CD14-positive monocyte (primary cell): ENCODE measurements at regions not wholly inside any gene's neighbourhood (a gene's known extent, or its start where the extent isn't known, plus 50 kb on each side); places are given as distances from the start of the nearest gene placed in this dataset.

Source experiments
- DNase-seq, 3 donors: peaks; one replicate each; pipeline ENCODE4 v3.0.0-alpha.2; 2011 to 2022
- H2AFZ ChIP-seq: 2 replicates; pipeline ENCODE4 v1.6.0; 2012; ENCODE audit warnings: mild to moderate bottlenecking, low read depth, low read length, inconsistent platforms; ENCODE audit not compliant: insufficient read depth, poor library complexity, severe bottlenecking
- H3K27ac ChIP-seq, 2 donors: 1 replicate in 1 of 2; 2 replicates in 1 of 2; pipeline ENCODE4 v1.5.1; 2012 to 2013; ENCODE audit warnings: low read length in 2 of 2, control low read depth in 1 of 2, inconsistent platforms in 1 of 2, low read depth in 1 of 2, mild to moderate bottlenecking in 1 of 2
- H3K27me3 ChIP-seq, 2 donors: one replicate each; pipeline versions ENCODE4 v1.6.0 to v1.6.1; 2011 to 2013; ENCODE audit warnings: low read length in 2 of 2; ENCODE audit not compliant: control insufficient read depth in 2 of 2, insufficient read depth in 2 of 2
- H3K36me3 ChIP-seq, 2 donors: replicated peaks in 1 of 2; 1 replicate in 1 of 2; 2 replicates in 1 of 2; pipeline versions ENCODE4 v1.5.1 to v1.6.1; 2012 to 2013; ENCODE audit warnings: low read length in 2 of 2, control low read depth in 1 of 2, inconsistent platforms in 1 of 2, mild to moderate bottlenecking in 1 of 2; ENCODE audit not compliant: insufficient read depth in 2 of 2, control insufficient read depth in 1 of 2
- H3K4me1 ChIP-seq, 2 donors: 1 replicate in 1 of 2; 2 replicates in 1 of 2; pipeline versions ENCODE4 v1.5.1 to v1.6.1; 2012 to 2013; ENCODE audit warnings: low read length in 2 of 2, control low read depth in 1 of 2, inconsistent platforms in 1 of 2, mild to moderate bottlenecking in 1 of 2, moderate library complexity in 1 of 2; ENCODE audit not compliant: insufficient read depth in 2 of 2, control insufficient read depth in 1 of 2
- H3K4me2 ChIP-seq: replicated peaks from 2 replicates; pipeline ENCODE3; 2012; ENCODE audit warnings: low read length, moderate library complexity, mild to moderate bottlenecking; ENCODE audit not compliant: poor library complexity, severe bottlenecking; ENCODE audit errors: extremely low read depth
- H3K4me3 ChIP-seq, 3 experiments: fragments of 200-600 bp in 1 of 3; sonication (generic) in 1 of 3; replicated peaks in 1 of 3; 1 replicate in 2 of 3; 2 replicates in 1 of 3; pipeline ENCODE4 v1.5.1; 2011 to 2013; ENCODE audit warnings: low read length in 3 of 3, mild to moderate bottlenecking in 3 of 3, control low read depth in 2 of 3, low read depth in 2 of 3, inconsistent platforms in 1 of 3, moderate library complexity in 1 of 3
- H3K79me2 ChIP-seq: 2 replicates; pipeline ENCODE4 v1.6.0; 2012; ENCODE audit warnings: mild to moderate bottlenecking, control low read depth, inconsistent platforms, low read length, moderate library complexity; ENCODE audit not compliant: insufficient read depth
- H3K9ac ChIP-seq: 2 replicates; pipeline ENCODE4 v1.6.0; 2017; ENCODE audit warnings: low read length, mild to moderate bottlenecking; ENCODE audit not compliant: insufficient read depth, poor library complexity, severe bottlenecking
- H3K9me3 ChIP-seq, 2 donors: replicated peaks in 1 of 2; 1 replicate in 1 of 2; 2 replicates in 1 of 2; pipeline versions ENCODE4 v1.5.1 to v1.6.1; 2012 to 2013; ENCODE audit warnings: low read length in 2 of 2, control low read depth in 1 of 2; ENCODE audit not compliant: control insufficient read depth in 1 of 2, insufficient read depth in 1 of 2
- H4K20me1 ChIP-seq: 2 replicates; pipeline ENCODE4 v1.6.0; 2012; ENCODE audit warnings: mild to moderate bottlenecking, low read length, control low read depth, moderate library complexity; ENCODE audit not compliant: insufficient read depth
- H3K27ac Mint-ChIP-seq, 7 donors: one replicate each; pipeline ENCODE4 v1.8.0; 2020; ENCODE audit warnings: mild to moderate bottlenecking in 7 of 7, mixed read lengths in 7 of 7, moderate library complexity in 6 of 7, inconsistent platforms in 2 of 7
- H3K27me3 Mint-ChIP-seq, 3 donors: one replicate each; pipeline ENCODE4 v1.8.0; 2021 to 2022; ENCODE audit warnings: low read depth in 3 of 3, mild to moderate bottlenecking in 3 of 3, mixed read lengths in 3 of 3, moderate library complexity in 3 of 3, inconsistent platforms in 1 of 3
- H3K36me3 Mint-ChIP-seq, 2 donors: one replicate each; pipeline ENCODE4 v1.8.0; 2020; ENCODE audit warnings: mixed read lengths in 2 of 2, inconsistent platforms in 1 of 2, mild to moderate bottlenecking in 1 of 2
- H3K4me1 Mint-ChIP-seq: one replicate; pipeline ENCODE4 v1.8.0; 2020; ENCODE audit warnings: mild to moderate bottlenecking, mixed read lengths
- H3K4me3 Mint-ChIP-seq, 2 donors: one replicate each; pipeline ENCODE4 v1.8.0; 2020; ENCODE audit warnings: mild to moderate bottlenecking in 2 of 2, mixed read lengths in 2 of 2, moderate library complexity in 1 of 2
- H3K9me3 Mint-ChIP-seq, 7 donors: one replicate each; pipeline ENCODE4 v1.8.0; 2020 to 2022; ENCODE audit warnings: mixed read lengths in 7 of 7, mild to moderate bottlenecking in 6 of 7, moderate library complexity in 6 of 7, inconsistent platforms in 2 of 7
- WGBS: methylation state at CpG from one replicate; pipeline ENCODE4 v1.1.5; 2013; ENCODE audit warnings: missing lambda C conversion rate; ENCODE audit not compliant: insufficient coverage; 5-methylcytosine and 5-hydroxymethylcytosine counted together
- intact Hi-C, 2 donors: fragments of 100-400 bp; cut with micrococcal nuclease; formaldehyde crosslinking; loops; one replicate each; pipeline versions ENCODE4 v1.15.0 to v1.15.1; 2023
- TF ChIP-seq, protein P1 (sequence below): fragments of 200-600 bp; IDR thresholded peaks from one replicate; pipeline ENCODE4 v1.8.0; 2022; ENCODE audit warnings: antibody characterized with exemption, mild to moderate bottlenecking

DNA sequence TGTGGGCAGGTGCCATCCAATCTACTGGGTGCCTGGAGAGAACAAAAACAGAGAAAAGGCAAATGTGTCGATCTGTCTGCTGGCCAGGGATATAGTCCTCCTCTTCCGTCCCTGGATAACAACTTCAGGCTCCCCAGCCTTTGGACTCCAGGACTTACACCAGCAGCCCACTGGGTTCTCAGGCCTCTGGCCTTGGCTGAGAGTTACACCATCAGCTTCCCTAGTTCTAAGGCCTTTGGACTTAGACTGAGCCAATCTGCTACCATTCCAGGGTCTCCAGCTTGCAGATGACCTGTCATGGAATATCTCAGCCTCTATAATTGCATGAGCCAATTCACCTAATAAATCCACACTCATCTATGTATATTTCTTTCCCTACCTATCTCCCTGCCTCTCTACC lies 460.9 kb upstream of the ADAMTS9 start:
- Mint-ChIP-seq H3K4me1 (no peaks in the 10 kb centered on the region), H3K9me3 (peaks cover 4 to 6% (median 5%) of the 10 kb centered on the region in 7 donors), H3K4me3 (no peak overlapping the region), H3K36me3 (no peaks in the 10 kb centered on the region), H3K27me3 (no peaks in the 10 kb centered on the region), H3K27ac (no peak overlapping the region)
- Histone ChIP-seq H3K27me3 (no peaks in the 10 kb centered on the region), H4K20me1 (no peaks in the 10 kb centered on the region), H3K9me3 (peaks cover 0 to 4% of the 10 kb centered on the region in 2 donors), H3K4me3 (no peak overlapping the region), H3K4me1 (no peaks in the 10 kb centered on the region), H3K4me2 (no peak overlapping the region), H2AFZ (no peak overlapping the region), H3K27ac (no peak overlapping the region), H3K36me3 (no peaks in the 10 kb centered on the region), H3K9ac (no peak overlapping the region), H3K79me2 (no peaks in the 10 kb centered on the region)
- DNase-seq, result no peak
- 79% methylated on average over 2 of the region's 2 CpGs for WGBS
- TF ChIP-seq, protein P1, sequence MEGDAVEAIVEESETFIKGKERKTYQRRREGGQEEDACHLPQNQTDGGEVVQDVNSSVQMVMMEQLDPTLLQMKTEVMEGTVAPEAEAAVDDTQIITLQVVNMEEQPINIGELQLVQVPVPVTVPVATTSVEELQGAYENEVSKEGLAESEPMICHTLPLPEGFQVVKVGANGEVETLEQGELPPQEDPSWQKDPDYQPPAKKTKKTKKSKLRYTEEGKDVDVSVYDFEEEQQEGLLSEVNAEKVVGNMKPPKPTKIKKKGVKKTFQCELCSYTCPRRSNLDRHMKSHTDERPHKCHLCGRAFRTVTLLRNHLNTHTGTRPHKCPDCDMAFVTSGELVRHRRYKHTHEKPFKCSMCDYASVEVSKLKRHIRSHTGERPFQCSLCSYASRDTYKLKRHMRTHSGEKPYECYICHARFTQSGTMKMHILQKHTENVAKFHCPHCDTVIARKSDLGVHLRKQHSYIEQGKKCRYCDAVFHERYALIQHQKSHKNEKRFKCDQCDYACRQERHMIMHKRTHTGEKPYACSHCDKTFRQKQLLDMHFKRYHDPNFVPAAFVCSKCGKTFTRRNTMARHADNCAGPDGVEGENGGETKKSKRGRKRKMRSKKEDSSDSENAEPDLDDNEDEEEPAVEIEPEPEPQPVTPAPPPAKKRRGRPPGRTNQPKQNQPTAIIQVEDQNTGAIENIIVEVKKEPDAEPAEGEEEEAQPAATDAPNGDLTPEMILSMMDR, result no peak
- intact Hi-C loops, result no loop called here

DNA sequence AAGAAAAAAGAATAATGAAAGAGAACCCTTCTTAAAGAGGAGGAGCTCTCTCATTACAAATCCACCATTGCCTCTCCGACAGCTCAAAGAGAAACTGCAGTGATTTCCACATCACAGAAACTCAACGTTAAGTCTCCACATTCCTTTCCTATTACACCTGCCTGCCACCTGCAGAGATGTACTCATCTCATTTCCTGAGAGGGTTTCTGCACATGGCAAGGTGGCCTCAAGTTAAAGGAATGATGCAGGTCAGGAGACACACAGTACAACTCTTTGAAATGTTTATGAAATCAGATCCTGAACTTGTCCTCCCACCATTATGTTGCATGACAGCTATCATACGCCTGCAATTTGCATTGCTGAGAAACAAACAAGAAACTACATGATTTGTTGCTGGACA lies 458.4 kb upstream of the ADAMTS9 start:
- H3K27ac ChIP-seq, result no peak overlapping the region
- H3K9ac ChIP-seq, result no peak overlapping the region
- TF ChIP-seq, protein P1, result no peak
- H3K4me3 ChIP-seq, result no peak overlapping the region
- no peaks in the 10 kb centered on the region for H4K20me1 ChIP-seq
- Mint-ChIP-seq H3K36me3 (no peaks in the 10 kb centered on the region), H3K9me3 (peaks cover 0 to 6% (median 4%) of the 10 kb centered on the region in 7 donors), H3K27me3 (no peaks in the 10 kb centered on the region), H3K27ac (no peak overlapping the region), H3K4me1 (no peaks in the 10 kb centered on the region), H3K4me3 (no peak overlapping the region)
- intact Hi-C loops, result no loop called here
- 45% methylated on average over 2 of the region's 3 CpGs for WGBS
- H3K27me3 ChIP-seq, result no peaks in the 10 kb centered on the region
- DNase-seq, result no peak
- no peaks in the 10 kb centered on the region for H3K4me1 ChIP-seq
- H3K79me2 ChIP-seq, result no peaks in the 10 kb centered on the region
- H3K4me2 ChIP-seq, result no peak overlapping the region
- no peak overlapping the region for H2AFZ ChIP-seq
- no peaks in the 10 kb centered on the region for H3K9me3 ChIP-seq
- no peaks in the 10 kb centered on the region for H3K36me3 ChIP-seq
